ENCODE measurements at regions not wholly inside any gene's neighbourhood (a gene's known extent, or its start where the extent isn't known, plus 50 kb on each side); places are given as distances from the start of the nearest gene placed in this dataset.

GRCh38 chr3:30493911-30494311 is 112.5 kb upstream of the TGFBR2 start:
- H3K27ac ChIP-seq, result no peak overlapping the region

GRCh38 chr3:30495172-30496065 is 111.0 kb upstream of the TGFBR2 start:
- H3K27ac ChIP-seq, result no peak overlapping the region

More at GRCh38 chr3:30493911-30494311, 112.5 kb upstream of the TGFBR2 start:
- no peaks in the 10 kb centered on the region for H3K4me1 ChIP-seq (ENCODE audit: low read depth)
- H3K36me3 ChIP-seq, result no peaks in the 10 kb centered on the region
- no peaks in the 10 kb centered on the region for H3K27me3 ChIP-seq
- no peaks in the 10 kb centered on the region for H3K9me3 ChIP-seq (ENCODE audit: low read depth)
- H3K4me3 ChIP-seq, result no peak overlapping the region
- peak in 1 of 2 donors; percentile 89 for DNase-seq (ENCODE audit: low read depth in 1 of 2, low spot score in 1 of 2)
- no peak for TF ChIP-seq CTCF (IDR thresholded peaks at IDR 0.05; ENCODE audit: low read depth, low read length)

GRCh38 chr3:30496066-30496966 is 110.1 kb upstream of the TGFBR2 start:
- DNase-seq (ENCODE audit: low read depth in 1 of 2, low spot score in 1 of 2), result peak in 1 of 2 donors; percentile 72
- Histone ChIP-seq H3K4me3 (no peak overlapping the region), H3K27ac (no peak overlapping the region)

More at GRCh38 chr3:30495172-30496065, 111.0 kb upstream of the TGFBR2 start:
- no peak for TF ChIP-seq CTCF (IDR thresholded peaks at IDR 0.05; ENCODE audit: low read depth, low read length)
- Histone ChIP-seq H3K27me3 (no peaks in the 10 kb centered on the region), H3K9me3 (ENCODE audit: low read depth) (no peaks in the 10 kb centered on the region), H3K4me3 (no peak overlapping the region), H3K4me1 (ENCODE audit: low read depth) (no peaks in the 10 kb centered on the region), H3K36me3 (no peaks in the 10 kb centered on the region)
- DNase-seq (ENCODE audit: low read depth in 1 of 2, low spot score in 1 of 2), result no peak

GRCh38 chr3:30498587-30498967 is 107.8 kb upstream of the TGFBR2 start:
- H3K9me3 ChIP-seq (ENCODE audit: low read depth), result no peaks in the 10 kb centered on the region
- DNase-seq (ENCODE audit: low read depth in 1 of 2, low spot score in 1 of 2), result no peak
- H3K4me1 ChIP-seq (ENCODE audit: low read depth), result no peaks in the 10 kb centered on the region
- H3K36me3 ChIP-seq, result no peaks in the 10 kb centered on the region
- H3K27me3 ChIP-seq, result no peaks in the 10 kb centered on the region
- H3K27ac ChIP-seq, result no peak overlapping the region
- no peak overlapping the region for H3K4me3 ChIP-seq
- no peak for TF ChIP-seq CTCF (IDR thresholded peaks at IDR 0.05; ENCODE audit: low read depth, low read length)

More at GRCh38 chr3:30496066-30496966, 110.1 kb upstream of the TGFBR2 start:
- H3K9me3 ChIP-seq (ENCODE audit: low read depth), result no peaks in the 10 kb centered on the region
- H3K36me3 ChIP-seq, result no peaks in the 10 kb centered on the region
- TF ChIP-seq CTCF (IDR thresholded peaks at IDR 0.05; ENCODE audit: low read depth, low read length), result no peak
- H3K4me1 ChIP-seq (ENCODE audit: low read depth), result no peaks in the 10 kb centered on the region
- no peaks in the 10 kb centered on the region for H3K27me3 ChIP-seq

- Histone ChIP-seq H3K4me1 (ENCODE audit: low read depth) (no peaks in the 10 kb centered on the region), H3K36me3 (no peaks in the 10 kb centered on the region), H3K27ac (no peak overlapping the region), H3K9me3 (ENCODE audit: low read depth) (no peaks in the 10 kb centered on the region), H3K4me3 (no peak overlapping the region), H3K27me3 (no peaks in the 10 kb centered on the region)
- no peak for TF ChIP-seq CTCF (IDR thresholded peaks at IDR 0.05; ENCODE audit: low read depth, low read length)
- no peak for DNase-seq (ENCODE audit: low read depth in 1 of 2, low spot score in 1 of 2)
Observed at GRCh38 chr3:30500666-30501399, 105.6 kb upstream of the TGFBR2 start.

All from cardiac muscle cell (in vitro differentiated cells and primary cell).